ENCODE measurements at regions not wholly inside any gene's neighbourhood (a gene's known extent, or its start where the extent isn't known, plus 50 kb on each side); places are given as distances from the start of the nearest gene placed in this dataset.

GRCh38 chr3:28986922-28987321, 293.9 kb upstream of the RBMS3 start:
- Histone ChIP-seq H3K79me2 (ENCODE audit: control insufficient read depth, low read length) (no peaks in the 10 kb centered on the region), H3K9me3 (ENCODE audit: control insufficient read depth, insufficient read depth, low read length) (no peaks in the 10 kb centered on the region), H3K27me3 (ENCODE audit: control insufficient read depth, low read length) (no peaks in the 10 kb centered on the region), H4K20me1 (ENCODE audit: control insufficient read depth, insufficient read depth, low read depth, low read length) (no peaks in the 10 kb centered on the region), H3K36me3 (ENCODE audit: control insufficient read depth, low read length) (no peaks in the 10 kb centered on the region), H3K4me1 (ENCODE audit: control insufficient read depth, low read length) (peaks cover 12% of the 10 kb centered on the region), H3K9me2 (replicated peaks; ENCODE audit: control insufficient read depth, low read length) (no peaks in the 10 kb centered on the region), H3K4me3 (ENCODE audit: low read length) (no peak overlapping the region), H3K4me2 (ENCODE audit: low read length) (no peak overlapping the region), H3F3A (ENCODE audit: control insufficient read depth, insufficient read depth) (no peaks in the 10 kb centered on the region), H3K27ac (ENCODE audit: low read depth, low read length) (no peak overlapping the region)
- TF ChIP-seq CTCF (IDR thresholded peaks at IDR 0.05; ENCODE audit: low read depth, low read length, poor library complexity, severe bottlenecking), result no peak
- TF ChIP-seq EZH2phosphoT487 (IDR thresholded peaks at IDR 0.05; ENCODE audit: borderline replicate concordance, low read length), result no peak

- H3K4me3 ChIP-seq (ENCODE audit: low read length), result no peak overlapping the region
Measured at GRCh38 chr3:28989646-28990089, 291.2 kb upstream of the RBMS3 start.

GRCh38 chr3:28994161-28994905, 286.5 kb upstream of the RBMS3 start:
- Histone ChIP-seq H3K4me2 (ENCODE audit: low read length) (no peak overlapping the region), H3K79me2 (ENCODE audit: control insufficient read depth, low read length) (no peaks in the 10 kb centered on the region), H3K27me3 (ENCODE audit: control insufficient read depth, low read length) (no peaks in the 10 kb centered on the region), H4K20me1 (ENCODE audit: control insufficient read depth, insufficient read depth, low read depth, low read length) (no peaks in the 10 kb centered on the region), H3K4me3 (ENCODE audit: low read length) (no peak overlapping the region), H3K4me1 (ENCODE audit: control insufficient read depth, low read length) (peaks cover 10% of the 10 kb centered on the region), H3K9me2 (replicated peaks; ENCODE audit: control insufficient read depth, low read length) (no peaks in the 10 kb centered on the region), H3F3A (ENCODE audit: control insufficient read depth, insufficient read depth) (no peaks in the 10 kb centered on the region), H3K9me3 (ENCODE audit: control insufficient read depth, insufficient read depth, low read length) (peaks cover 3% of the 10 kb centered on the region; the same call in 1 of the 2 replicates), H3K27ac (ENCODE audit: low read depth, low read length) (no peak overlapping the region), H3K36me3 (ENCODE audit: control insufficient read depth, low read length) (no peaks in the 10 kb centered on the region)
- TF ChIP-seq CTCF (IDR thresholded peaks at IDR 0.05; ENCODE audit: low read depth, low read length, poor library complexity, severe bottlenecking), result no peak

More at GRCh38 chr3:28989646-28990089, 291.2 kb upstream of the RBMS3 start:
- no peaks in the 10 kb centered on the region for H3F3A ChIP-seq (ENCODE audit: control insufficient read depth, insufficient read depth)
- H3K4me2 ChIP-seq (ENCODE audit: low read length), result 0 out of 2 replicates have a peak overlapping the region, but pooled peaks have one; percentile 2
- no peaks in the 10 kb centered on the region for H3K79me2 ChIP-seq (ENCODE audit: control insufficient read depth, low read length)
- no peaks in the 10 kb centered on the region for H3K27me3 ChIP-seq (ENCODE audit: control insufficient read depth, low read length)
- no peak for TF ChIP-seq EZH2phosphoT487 (IDR thresholded peaks at IDR 0.05; ENCODE audit: borderline replicate concordance, low read length)
- H3K27ac ChIP-seq (ENCODE audit: low read depth, low read length), result no peak overlapping the region
- no peaks in the 10 kb centered on the region for H3K9me3 ChIP-seq (ENCODE audit: control insufficient read depth, insufficient read depth, low read length)
- H3K9me2 ChIP-seq (replicated peaks; ENCODE audit: control insufficient read depth, low read length), result no peaks in the 10 kb centered on the region
- no peaks in the 10 kb centered on the region for H4K20me1 ChIP-seq (ENCODE audit: control insufficient read depth, insufficient read depth, low read depth, low read length)
- H3K4me1 ChIP-seq (ENCODE audit: control insufficient read depth, low read length), result peaks cover 12% of the 10 kb centered on the region
- no peaks in the 10 kb centered on the region for H3K36me3 ChIP-seq (ENCODE audit: control insufficient read depth, low read length)

- H3K36me3 ChIP-seq (ENCODE audit: control insufficient read depth, low read length), result no peaks in the 10 kb centered on the region
- H3K4me2 ChIP-seq (ENCODE audit: low read length), result no peak overlapping the region
- H3K27ac ChIP-seq (ENCODE audit: low read depth, low read length), result no peak overlapping the region
- H3K9me3 ChIP-seq (ENCODE audit: control insufficient read depth, insufficient read depth, low read length), result no peaks in the 10 kb centered on the region
- no peaks in the 10 kb centered on the region for H3K79me2 ChIP-seq (ENCODE audit: control insufficient read depth, low read length)
- H3K4me1 ChIP-seq (ENCODE audit: control insufficient read depth, low read length), result no peaks in the 10 kb centered on the region
- H3K4me3 ChIP-seq (ENCODE audit: low read length), result no peak overlapping the region
- H3K9me2 ChIP-seq (replicated peaks; ENCODE audit: control insufficient read depth, low read length), result no peaks in the 10 kb centered on the region
- no peaks in the 10 kb centered on the region for H3F3A ChIP-seq (ENCODE audit: control insufficient read depth, insufficient read depth)
- no peaks in the 10 kb centered on the region for H3K27me3 ChIP-seq (ENCODE audit: control insufficient read depth, low read length)
- no peaks in the 10 kb centered on the region for H4K20me1 ChIP-seq (ENCODE audit: control insufficient read depth, insufficient read depth, low read depth, low read length)
- TF ChIP-seq EZH2phosphoT487 (IDR thresholded peaks at IDR 0.05; ENCODE audit: borderline replicate concordance, low read length) (no peak), CTCF (IDR thresholded peaks at IDR 0.05; ENCODE audit: low read depth, low read length, poor library complexity, severe bottlenecking) (no peak)
Measured at GRCh38 chr3:29004885-29005599, 275.8 kb upstream of the RBMS3 start.

All from DOHH2 (cell line).